HG03139 (cell line): ENCODE measurements at regions not wholly inside any gene's neighbourhood (a gene's known extent, or its start where the extent isn't known, plus 50 kb on each side); places are given as distances from the start of the nearest gene placed in this dataset.
"Not testable (repeated sequence)": the region's sequence is repeated elsewhere in the genome, so short reads cannot be mapped to it uniquely, and the experiment has no call there.

Experiments used
- ATAC-seq: cut with Tn5 transposase; IDR thresholded peaks from one replicate; pipeline ENCODE4 v1.9.1; 2021; ENCODE audit not compliant: unreplicated experiment

DNA sequence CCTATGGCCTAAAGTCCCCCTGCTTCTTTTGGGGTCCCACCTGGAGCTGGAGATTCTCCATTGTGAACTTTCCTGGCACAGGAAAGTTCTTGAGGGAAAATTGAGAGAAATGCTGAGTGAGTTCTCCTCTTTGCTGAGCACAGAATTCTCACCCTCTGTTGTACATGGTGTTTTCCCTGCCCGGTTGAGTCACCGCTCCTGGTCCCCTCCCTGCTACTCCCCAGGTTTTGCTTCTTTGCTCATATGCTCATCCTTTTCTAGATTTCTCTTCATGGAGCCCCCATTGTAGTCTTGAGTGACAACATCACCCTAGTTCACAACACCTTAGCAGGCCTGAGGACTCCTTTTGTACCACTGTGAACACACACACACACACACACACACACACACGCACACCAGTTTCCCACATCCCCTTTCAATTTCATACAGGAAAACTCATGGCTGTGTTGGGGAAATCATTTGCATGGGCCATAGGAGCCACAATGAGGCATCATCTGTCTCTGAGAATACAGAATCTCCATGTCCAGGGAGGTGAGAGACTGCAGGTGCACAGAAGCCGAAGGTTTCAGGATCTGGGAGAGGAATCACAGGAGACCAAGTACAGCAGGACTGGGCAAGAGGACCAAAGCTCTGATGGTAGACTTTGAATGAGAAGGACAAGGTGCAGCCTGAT lies 585.3 kb downstream of the GOLGA6L6 start:
- ATAC-seq, result no peak

- ATAC-seq, result no peak
These were observed 597.2 kb downstream of the GOLGA6L6 start for GRCh38 chr15:19944261-19944888.

- no peak for ATAC-seq
These were observed 598.1 kb downstream of the GOLGA6L6 start for GRCh38 chr15:19943515-19943914.

DNA sequence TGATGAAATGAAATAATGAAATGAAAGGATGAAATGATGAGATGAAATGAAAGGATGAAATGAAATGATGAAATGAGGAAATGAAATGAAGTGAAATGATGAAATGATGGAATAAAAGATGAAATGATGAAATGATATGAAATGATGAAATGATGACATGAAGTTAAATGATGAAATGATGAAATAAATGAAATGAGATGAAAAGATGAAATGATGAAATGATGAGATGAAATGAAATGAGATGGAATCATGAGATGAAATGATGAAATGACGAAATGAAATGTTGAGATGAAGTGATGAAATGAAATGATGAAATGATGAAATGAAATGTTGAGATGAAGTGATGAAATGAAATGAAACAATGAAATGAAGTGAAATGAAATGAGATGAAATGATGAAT lies 638.3 kb downstream of the GOLGA6L6 start:
- ATAC-seq, result not testable (repeated sequence)

- ATAC-seq, result not testable (repeated sequence)
These were observed 639.2 kb downstream of the GOLGA6L6 start for GRCh38 chr15:19902388-19902787.

GRCh38 chr15:19901414-19901813 lies 640.2 kb downstream of the GOLGA6L6 start:
- ATAC-seq, result not testable (repeated sequence)

DNA sequence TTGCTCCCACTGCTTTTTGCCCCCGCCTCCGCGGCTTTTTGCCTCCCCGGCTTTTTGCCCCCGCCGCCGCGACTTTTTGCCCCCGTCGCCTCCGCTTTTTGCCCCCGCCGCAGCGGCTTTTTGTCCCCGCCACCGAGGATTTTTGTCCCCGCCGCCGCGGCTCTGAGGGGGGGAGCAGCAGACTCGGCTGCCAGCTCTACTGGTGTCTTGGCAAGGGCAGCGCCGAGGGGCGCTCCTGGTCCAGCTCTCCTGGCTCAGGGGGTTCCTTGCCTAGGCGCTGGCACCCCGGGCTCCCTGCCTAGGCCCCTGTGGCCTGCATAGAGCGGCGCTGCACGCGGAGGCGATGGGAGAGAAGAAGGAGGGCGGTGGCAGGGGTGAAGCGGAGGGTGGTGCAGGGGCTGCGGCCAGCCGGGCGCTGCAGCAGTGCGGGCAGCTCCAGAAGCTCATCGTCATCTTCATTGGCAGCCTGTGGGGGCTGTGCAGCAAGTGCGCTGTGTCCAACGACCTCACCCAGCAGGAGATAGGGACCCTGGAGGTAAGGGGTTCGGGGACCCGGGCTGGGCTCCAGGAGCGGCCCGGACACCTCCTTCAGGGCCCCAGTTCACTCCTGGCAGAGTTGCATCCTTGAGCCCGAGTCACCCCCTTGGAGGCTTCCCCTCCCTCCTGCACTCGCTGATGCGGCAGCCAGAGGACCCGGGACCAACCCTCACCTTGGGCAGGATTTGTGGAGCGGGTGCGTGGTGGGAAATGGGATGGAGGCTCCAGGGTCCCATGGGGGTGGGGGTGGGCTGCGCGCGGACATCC lies 642.4 kb downstream of the GOLGA6L6 start:
- ATAC-seq, result no peak

DNA sequence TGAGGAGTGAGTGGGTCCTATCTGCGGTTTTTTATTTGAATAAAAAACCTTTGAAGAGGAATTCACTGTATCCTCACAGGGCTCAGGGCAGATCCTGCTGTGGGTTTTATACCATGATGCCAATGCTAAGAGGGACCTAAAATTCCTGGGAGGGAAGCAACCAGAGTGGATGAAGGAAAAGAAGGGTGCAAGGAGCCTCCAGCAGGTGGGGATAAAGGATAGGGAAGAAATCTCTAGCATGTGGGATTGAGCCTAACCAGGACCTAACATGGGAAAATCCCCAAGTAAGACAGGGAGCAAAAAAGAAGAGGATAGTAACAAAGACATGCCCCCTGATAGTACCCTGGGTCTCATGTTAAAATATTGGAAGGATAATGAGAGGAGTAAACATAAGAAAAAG lies 652.8 kb downstream of the GOLGA6L6 start:
- ATAC-seq, result not testable (repeated sequence)

GRCh38 chr15:19844061-19844460 lies 697.5 kb downstream of the GOLGA6L6 start:
- ATAC-seq, result not testable (repeated sequence)
